HG03469 (cell line): ENCODE measurements at regions not wholly inside any gene's neighbourhood (a gene's known extent, or its start where the extent isn't known, plus 50 kb on each side); places are given as distances from the start of the nearest gene placed in this dataset.
"Not testable (repeated sequence)": the region's sequence is repeated elsewhere in the genome, so short reads cannot be mapped to it uniquely, and the experiment has no call there.

ENCODE experiments used
- ATAC-seq: cut with Tn5 transposase; IDR thresholded peaks from one replicate; pipeline ENCODE4 v1.9.1; 2021; ENCODE audit warnings: mild to moderate bottlenecking, moderate library complexity, moderate number of reproducible peaks; ENCODE audit not compliant: unreplicated experiment

- no peak for ATAC-seq
Measured at GRCh38 chr12:28023156-28023887, 50.8 kb upstream of the PTHLH start.

GRCh38 chr12:28024231-28024995 lies 51.9 kb upstream of the PTHLH start:
- no peak for ATAC-seq

GRCh38 chr12:28025821-28026505 lies 53.4 kb upstream of the PTHLH start:
- no peak for ATAC-seq

- ATAC-seq: no peak
Measured at GRCh38 chr12:28026701-28027100, 54.2 kb upstream of the PTHLH start.

GRCh38 chr12:28027328-28027727 lies 54.8 kb upstream of the PTHLH start:
- no peak for ATAC-seq

GRCh38 chr12:28027947-28028724 lies 55.6 kb upstream of the PTHLH start:
- ATAC-seq: no peak

- ATAC-seq: no peak
Measured at GRCh38 chr12:28032811-28033537, 60.4 kb upstream of the PTHLH start.

GRCh38 chr12:28033538-28033915 lies 61.0 kb upstream of the PTHLH start:
- ATAC-seq: no peak

GRCh38 chr12:28034271-28034670 lies 61.7 kb upstream of the PTHLH start:
- no peak for ATAC-seq

GRCh38 chr12:28035500-28035899 lies 63.0 kb upstream of the PTHLH start:
- no peak for ATAC-seq

- ATAC-seq: no peak
Measured at GRCh38 chr12:28036940-28037339, 64.4 kb upstream of the PTHLH start.

GRCh38 chr12:28040246-28040645 lies 67.7 kb upstream of the PTHLH start:
- ATAC-seq: no peak

- ATAC-seq: not testable (repeated sequence)
Measured at GRCh38 chr12:28046600-28046999, 74.1 kb upstream of the PTHLH start.

- no peak for ATAC-seq
Measured at GRCh38 chr12:28050606-28051005, 78.1 kb upstream of the PTHLH start.

- ATAC-seq: no peak
Measured at GRCh38 chr12:28051516-28052354, 79.2 kb upstream of the PTHLH start.

- no peak for ATAC-seq
Measured at GRCh38 chr12:28053564-28053963, 81.0 kb upstream of the PTHLH start.

GRCh38 chr12:28054583-28054982 lies 82.0 kb upstream of the PTHLH start:
- no peak for ATAC-seq

- ATAC-seq: no peak
Measured at GRCh38 chr12:28057856-28058615, 85.5 kb upstream of the PTHLH start.

- no peak for ATAC-seq
Measured at GRCh38 chr12:28059220-28059619, 86.7 kb upstream of the PTHLH start.
